VCaP (cell line): ENCODE measurements at regions not wholly inside any gene's neighbourhood (a gene's known extent, or its start where the extent isn't known, plus 50 kb on each side); places are given as distances from the start of the nearest gene placed in this dataset.
A peak's percentile ranks its signal among the peaks of the same experiment; 100 is the strongest.

Source experiments
- H3K27ac ChIP-seq: fragments of 450-650 bp; 2 replicates; pipeline ENCODE4 v1.5.1; 2017
- TF ChIP-seq, protein P1 (sequence below): fragments of 450-650 bp; conservative IDR thresholded peaks from 2 replicates; pipeline ENCODE4 v1.5.1; 2017; ENCODE audit warnings: mild to moderate bottlenecking, moderate library complexity

DNA sequence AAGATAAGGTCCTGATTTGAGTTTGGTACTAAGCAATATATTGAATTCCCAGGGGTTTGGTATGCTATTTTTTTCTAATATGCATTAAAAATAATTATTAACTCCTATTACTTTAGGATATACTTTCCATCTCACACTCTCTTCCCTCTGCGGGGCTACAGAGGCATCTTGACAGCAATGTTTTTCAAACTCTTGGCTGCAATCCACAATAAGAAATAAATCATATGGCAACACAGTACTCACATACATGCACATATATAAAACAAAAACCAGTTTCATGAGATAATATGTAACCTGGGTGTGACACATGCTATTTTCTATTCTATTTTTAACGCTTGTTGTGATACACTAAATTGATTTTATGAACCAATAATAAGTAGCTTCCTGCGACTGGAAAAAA, 189.5 kb downstream of the UNC5CL start:
- no peak overlapping the region for H3K27ac ChIP-seq
- TF ChIP-seq, protein P1, sequence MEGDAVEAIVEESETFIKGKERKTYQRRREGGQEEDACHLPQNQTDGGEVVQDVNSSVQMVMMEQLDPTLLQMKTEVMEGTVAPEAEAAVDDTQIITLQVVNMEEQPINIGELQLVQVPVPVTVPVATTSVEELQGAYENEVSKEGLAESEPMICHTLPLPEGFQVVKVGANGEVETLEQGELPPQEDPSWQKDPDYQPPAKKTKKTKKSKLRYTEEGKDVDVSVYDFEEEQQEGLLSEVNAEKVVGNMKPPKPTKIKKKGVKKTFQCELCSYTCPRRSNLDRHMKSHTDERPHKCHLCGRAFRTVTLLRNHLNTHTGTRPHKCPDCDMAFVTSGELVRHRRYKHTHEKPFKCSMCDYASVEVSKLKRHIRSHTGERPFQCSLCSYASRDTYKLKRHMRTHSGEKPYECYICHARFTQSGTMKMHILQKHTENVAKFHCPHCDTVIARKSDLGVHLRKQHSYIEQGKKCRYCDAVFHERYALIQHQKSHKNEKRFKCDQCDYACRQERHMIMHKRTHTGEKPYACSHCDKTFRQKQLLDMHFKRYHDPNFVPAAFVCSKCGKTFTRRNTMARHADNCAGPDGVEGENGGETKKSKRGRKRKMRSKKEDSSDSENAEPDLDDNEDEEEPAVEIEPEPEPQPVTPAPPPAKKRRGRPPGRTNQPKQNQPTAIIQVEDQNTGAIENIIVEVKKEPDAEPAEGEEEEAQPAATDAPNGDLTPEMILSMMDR = no peak

DNA sequence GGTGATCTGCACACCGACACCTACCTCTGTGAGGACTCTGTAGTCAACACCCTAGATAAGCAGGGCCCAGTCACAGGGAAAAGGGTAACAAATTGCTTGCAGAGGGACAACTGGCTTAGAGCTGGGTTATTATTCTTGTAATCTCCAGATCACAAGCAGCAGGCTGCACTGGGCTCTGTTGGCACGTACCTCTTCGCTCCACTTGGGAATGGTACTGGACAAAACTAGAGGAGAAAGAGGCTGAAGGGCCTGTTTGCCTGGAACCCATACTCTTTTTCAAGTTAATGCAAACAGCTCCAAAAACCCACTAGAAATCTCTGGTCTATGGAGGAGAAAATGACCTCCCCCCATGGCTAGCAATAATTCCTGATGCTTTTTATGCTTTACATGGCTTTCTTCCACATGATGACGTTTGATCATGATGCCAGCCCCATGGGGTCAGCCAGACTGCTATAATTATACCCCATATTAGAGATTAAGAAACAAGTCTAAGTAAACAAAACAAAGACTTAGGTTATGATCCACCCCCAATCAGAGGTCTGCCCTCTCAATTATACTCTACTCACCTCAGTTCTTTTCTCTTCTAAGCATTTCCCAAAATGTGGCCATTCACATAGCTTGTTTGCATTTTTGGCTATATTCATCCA, 190.0 kb downstream of the UNC5CL start:
- TF ChIP-seq, protein P1 = no peak
- no peak overlapping the region for H3K27ac ChIP-seq

DNA sequence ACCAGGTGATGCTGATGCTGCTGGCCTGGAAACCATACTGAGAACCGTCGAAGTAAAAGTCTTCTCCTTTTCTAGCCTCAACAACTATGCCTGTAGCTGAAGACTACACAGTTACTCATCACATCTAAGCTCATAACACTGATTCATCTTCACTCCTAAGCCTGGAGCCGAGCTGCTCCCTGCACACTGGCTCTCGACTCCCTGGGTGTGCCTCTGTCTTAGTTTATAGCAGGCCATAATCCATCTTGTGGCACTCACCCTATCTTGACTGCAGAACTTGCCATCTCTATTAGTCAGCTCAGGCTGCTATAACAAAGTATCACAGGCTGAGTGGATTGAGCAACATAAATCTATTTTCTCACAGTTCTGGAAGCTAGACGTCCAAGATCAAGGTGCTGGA, 191.0 kb downstream of the UNC5CL start:
- H3K27ac ChIP-seq = no peak overlapping the region
- TF ChIP-seq, protein P1 = no peak

DNA sequence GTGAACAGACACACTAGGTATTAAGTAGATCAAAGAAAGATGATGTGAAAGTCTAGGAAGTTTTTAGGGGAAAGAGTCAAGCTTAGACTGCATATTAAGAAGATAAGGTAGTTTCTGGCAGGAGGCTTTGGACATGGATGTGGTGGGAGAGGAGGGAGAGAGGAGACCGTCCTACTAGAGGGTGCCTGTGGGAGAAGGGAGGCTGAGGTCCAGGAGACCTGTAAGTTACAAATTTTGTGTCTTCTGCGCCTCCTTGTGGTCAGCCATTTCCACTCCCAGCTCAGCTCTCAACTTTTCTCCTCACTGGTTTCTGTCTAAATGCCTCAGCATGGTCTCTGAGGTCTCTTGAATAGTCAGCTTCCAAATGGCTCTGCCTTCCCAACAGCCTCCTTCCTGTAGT, 193.5 kb downstream of the UNC5CL start:
- no peak overlapping the region for H3K27ac ChIP-seq
- TF ChIP-seq, protein P1 = peak; percentile 71

DNA sequence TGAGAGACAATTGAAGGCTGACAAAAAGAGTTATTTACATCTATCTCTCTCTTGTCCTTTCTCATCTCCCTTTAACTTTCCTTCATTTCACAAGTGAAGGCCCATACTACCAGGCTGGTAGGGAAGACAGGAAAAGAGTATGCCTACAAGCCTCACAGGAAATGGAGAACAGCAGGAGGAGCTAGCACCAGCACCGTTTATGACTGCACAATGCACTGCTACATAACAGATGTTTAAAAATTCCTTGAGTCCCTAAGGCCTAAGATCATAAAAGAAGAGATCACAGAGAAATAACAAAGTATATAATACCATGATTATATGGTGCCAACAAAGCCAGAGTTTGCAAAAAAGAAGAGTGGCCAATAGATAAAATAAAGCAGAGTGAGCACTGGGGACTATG, 194.8 kb downstream of the UNC5CL start:
- TF ChIP-seq, protein P1 = no peak

DNA sequence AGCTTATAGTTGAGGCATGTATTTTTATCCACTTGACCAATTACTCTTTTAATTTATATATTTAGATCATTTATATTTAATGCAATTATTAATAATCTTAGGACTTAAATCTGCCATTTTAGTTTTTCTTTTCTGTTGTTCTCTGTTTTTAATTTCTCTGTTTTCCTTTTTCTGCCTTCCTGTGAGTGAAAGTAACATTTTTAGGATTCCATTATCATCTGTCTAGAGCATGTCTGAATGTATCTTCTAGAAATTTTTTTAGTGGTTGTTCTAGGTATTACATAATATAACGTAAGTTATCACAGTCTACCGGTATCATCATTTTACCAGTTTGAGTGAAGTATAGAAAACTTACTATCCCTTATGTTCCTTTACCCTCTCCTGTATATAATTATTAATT, 197.3 kb downstream of the UNC5CL start:
- TF ChIP-seq, protein P1 = no peak
- no peak overlapping the region for H3K27ac ChIP-seq

More for the DNA sequence above, 194.8 kb downstream of the UNC5CL start:
- H3K27ac ChIP-seq = no peak overlapping the region

DNA sequence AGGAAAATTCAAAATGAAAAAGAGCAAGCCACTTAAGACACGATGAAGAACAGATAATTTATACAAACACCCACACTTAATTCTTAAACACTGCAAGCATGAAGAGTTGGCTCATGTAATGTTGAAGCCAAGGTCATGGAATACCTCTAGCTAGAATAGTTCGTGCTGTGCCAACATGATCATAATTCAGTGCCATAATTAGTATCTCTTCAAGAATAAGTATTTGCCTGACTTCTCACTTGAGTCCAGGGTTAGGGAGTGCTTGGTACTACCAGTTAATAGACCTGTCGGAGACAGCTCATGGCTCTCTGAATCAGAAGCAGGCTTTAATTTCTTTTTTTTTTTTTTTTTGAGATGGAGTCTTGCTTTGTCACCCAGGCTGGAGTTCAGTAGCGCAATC, 206.3 kb downstream of the UNC5CL start:
- TF ChIP-seq, protein P1 = no peak
- H3K27ac ChIP-seq = no peak overlapping the region
